Ishikawa (cell line): ENCODE measurements at regions not wholly inside any gene's neighbourhood (a gene's known extent, or its start where the extent isn't known, plus 50 kb on each side); places are given as distances from the start of the nearest gene placed in this dataset.

ENCODE experiments used
- CEBPB ChIP-seq: IDR thresholded peaks from 2 replicates; pipeline ENCODE4 v1.6.1; 2012
- CREB1 ChIP-seq: IDR thresholded peaks from 2 replicates; pipeline ENCODE4 v1.6.1; 2012; ENCODE audit warnings: low read depth
- EP300 ChIP-seq: IDR thresholded peaks from 2 replicates; pipeline ENCODE4 v1.6.1; 2012; ENCODE audit warnings: borderline replicate concordance
- FOXM1 ChIP-seq: IDR thresholded peaks from 2 replicates; pipeline ENCODE4 v1.6.1; 2012; ENCODE audit warnings: low read depth, borderline replicate concordance
- NFIC ChIP-seq: IDR thresholded peaks from 2 replicates; pipeline ENCODE4 v1.6.1; 2012
- TCF12 ChIP-seq: IDR thresholded peaks from 2 replicates; pipeline ENCODE4 v1.6.1; 2012; ENCODE audit warnings: low read depth
- YY1 ChIP-seq: IDR thresholded peaks from 2 replicates; pipeline ENCODE4 v1.6.1; 2012; ENCODE audit warnings: low read depth
- TF ChIP-seq, protein P1 (sequence below): IDR thresholded peaks from 2 replicates; pipeline ENCODE4 v1.6.1; 2012; ENCODE audit warnings: low read depth, mild to moderate bottlenecking

DNA sequence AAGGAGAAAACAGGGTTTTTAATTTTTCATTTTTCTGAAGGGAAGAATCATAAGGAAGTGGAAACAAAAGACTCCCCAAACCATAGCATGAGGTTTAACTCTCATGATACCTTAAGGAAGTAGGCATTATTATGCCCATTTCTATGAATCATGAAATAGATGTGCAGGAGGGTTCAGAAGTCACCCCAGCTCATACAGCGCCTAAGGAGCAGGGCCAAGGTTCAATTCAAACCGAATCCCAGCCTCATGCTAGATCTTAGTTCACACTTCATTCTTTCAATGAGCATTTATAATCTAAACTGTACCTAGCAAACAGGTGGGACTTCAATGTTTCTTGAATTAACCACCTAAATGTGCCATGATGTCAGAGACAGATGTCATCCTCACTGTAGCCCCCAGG is 111.9 kb upstream of the SLC25A33 start:
- TF ChIP-seq TCF12, result no peak
- TF ChIP-seq EP300, result no peak
- no peak for TF ChIP-seq YY1
- TF ChIP-seq CEBPB, result no peak
- TF ChIP-seq NFIC, result no peak
- TF ChIP-seq, protein P1, sequence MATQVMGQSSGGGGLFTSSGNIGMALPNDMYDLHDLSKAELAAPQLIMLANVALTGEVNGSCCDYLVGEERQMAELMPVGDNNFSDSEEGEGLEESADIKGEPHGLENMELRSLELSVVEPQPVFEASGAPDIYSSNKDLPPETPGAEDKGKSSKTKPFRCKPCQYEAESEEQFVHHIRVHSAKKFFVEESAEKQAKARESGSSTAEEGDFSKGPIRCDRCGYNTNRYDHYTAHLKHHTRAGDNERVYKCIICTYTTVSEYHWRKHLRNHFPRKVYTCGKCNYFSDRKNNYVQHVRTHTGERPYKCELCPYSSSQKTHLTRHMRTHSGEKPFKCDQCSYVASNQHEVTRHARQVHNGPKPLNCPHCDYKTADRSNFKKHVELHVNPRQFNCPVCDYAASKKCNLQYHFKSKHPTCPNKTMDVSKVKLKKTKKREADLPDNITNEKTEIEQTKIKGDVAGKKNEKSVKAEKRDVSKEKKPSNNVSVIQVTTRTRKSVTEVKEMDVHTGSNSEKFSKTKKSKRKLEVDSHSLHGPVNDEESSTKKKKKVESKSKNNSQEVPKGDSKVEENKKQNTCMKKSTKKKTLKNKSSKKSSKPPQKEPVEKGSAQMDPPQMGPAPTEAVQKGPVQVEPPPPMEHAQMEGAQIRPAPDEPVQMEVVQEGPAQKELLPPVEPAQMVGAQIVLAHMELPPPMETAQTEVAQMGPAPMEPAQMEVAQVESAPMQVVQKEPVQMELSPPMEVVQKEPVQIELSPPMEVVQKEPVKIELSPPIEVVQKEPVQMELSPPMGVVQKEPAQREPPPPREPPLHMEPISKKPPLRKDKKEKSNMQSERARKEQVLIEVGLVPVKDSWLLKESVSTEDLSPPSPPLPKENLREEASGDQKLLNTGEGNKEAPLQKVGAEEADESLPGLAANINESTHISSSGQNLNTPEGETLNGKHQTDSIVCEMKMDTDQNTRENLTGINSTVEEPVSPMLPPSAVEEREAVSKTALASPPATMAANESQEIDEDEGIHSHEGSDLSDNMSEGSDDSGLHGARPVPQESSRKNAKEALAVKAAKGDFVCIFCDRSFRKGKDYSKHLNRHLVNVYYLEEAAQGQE, result no peak
- TF ChIP-seq FOXM1, result no peak
- TF ChIP-seq CREB1, result no peak
